ENCODE measurements at regions not wholly inside any gene's neighbourhood (a gene's known extent, or its start where the extent isn't known, plus 50 kb on each side); places are given as distances from the start of the nearest gene placed in this dataset.

DNA sequence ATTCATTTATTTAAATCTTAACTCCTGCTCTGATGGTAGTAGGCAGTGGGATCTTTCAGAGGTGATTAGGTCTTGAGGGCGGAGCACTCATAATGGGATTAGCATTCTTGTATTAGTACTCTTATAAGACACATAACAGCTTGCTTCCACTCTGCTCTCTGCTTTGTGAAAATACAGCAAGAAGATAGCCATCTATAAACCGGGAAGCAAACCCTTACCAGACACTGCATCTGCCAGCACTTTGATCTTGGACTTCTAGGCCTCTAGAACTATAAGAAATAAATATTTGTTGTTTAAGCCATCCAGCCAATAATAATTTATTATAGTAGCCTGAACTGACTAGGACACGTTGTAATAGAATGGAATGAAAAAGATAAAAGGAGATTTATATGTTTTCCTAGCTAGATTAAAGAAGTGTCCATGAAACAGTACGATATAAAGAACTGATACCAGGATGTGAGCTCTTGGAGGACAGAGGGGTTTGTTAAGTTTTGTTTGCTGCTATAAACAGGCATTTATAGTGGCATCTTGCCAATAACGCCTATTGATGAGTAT is 869.9 kb downstream of the MRPL39 start:
- no peak for DNase-seq (ENCODE audit: low read depth)

DNA sequence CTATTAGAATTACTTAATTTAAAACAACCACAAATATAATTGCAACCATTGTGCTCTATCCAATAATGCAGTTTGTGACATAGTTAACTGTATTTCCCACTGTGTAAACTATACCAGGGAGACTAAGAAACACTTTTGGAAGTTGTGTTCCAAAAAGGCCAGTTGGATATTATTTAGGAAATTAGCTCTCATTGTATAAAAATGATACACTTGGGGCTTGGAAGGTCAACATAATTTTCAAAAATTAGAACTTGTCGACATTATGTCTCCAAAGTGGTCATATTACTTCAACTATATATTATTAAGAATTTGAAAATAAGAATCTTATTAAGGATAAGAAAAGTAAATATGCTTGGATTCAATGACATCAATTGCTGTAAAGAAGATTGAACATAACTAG is 876.6 kb downstream of the MRPL39 start:
- DNase-seq (ENCODE audit: low read depth), result no peak

DNA sequence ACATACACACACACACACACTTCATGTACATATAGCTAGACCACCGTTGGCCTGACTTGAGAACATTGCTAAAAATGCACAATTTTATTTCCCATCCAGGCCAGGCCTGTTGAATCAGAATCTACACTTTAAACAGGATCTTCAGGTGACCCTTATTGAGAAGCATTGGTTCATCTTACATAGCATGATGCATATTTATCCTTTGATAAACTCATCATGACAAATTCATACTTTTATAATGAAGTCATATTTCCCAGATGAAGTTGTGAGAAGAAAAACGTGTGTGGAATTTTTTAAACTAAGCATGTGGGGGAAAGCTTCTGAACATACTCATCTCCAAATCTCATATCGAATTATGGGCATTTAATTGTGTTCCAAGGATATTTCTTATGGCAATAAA is 877.7 kb downstream of the MRPL39 start:
- no peak for DNase-seq (ENCODE audit: low read depth)

DNA sequence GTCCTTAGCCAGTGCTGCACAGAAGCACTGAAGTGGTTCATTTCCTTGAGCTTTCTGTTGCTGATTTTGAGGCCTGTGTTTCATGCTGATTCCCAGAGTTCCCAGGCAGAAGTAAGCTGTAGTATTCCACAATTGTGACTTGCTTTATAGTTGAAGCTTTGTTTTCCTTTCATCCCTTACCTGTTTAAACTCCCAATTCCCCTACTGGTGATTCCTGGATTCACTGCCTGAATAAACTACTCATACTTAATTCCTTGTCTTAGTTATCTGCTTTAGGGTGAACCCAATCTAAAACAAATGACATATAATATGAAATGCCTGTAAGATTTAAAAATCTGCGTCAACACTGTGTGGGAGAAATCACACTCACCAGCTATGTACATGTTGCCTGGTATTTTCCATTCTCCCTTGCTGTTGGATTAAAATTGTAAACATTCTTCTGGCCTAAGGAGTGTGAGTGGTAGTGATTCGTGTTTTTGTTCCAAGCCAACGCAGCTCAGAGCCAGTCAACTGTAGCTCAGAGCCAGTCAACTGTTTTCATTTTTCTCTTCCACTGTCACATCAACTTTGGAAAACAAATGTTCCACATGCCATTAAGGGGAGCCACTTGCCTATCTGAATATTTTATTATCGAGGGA is 879.4 kb downstream of the MRPL39 start:
- DNase-seq (ENCODE audit: low read depth), result no peak

DNA sequence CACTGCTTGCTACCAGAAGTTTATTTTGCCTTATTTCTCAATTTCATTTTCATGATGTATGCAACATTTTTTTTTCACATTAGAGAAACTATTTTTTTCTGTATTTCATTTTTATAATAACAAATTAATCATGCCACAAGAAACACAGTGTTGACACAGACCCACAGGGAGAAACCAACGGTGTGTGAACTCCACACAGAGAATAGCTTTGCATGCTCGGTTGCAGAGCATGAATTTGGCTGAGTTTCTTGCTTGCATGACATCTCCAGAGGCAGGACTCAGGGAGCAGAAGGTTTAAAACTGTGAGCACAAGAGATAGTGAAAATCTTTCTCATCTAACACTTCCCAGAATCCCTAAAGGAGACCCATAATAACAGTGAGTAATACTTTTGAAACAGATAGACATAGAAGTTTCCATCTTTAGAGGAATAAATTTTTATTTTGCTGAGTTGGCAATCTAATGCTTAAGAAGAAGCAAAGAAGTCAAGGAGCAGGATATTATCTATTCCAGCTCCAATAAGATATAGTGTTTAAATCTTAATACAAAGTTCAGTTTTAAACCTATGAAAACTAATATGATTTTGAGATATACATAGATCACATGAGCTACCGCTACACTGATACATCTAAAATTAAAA is 890.9 kb downstream of the MRPL39 start:
- DNase-seq (ENCODE audit: low read depth), result no peak

DNA sequence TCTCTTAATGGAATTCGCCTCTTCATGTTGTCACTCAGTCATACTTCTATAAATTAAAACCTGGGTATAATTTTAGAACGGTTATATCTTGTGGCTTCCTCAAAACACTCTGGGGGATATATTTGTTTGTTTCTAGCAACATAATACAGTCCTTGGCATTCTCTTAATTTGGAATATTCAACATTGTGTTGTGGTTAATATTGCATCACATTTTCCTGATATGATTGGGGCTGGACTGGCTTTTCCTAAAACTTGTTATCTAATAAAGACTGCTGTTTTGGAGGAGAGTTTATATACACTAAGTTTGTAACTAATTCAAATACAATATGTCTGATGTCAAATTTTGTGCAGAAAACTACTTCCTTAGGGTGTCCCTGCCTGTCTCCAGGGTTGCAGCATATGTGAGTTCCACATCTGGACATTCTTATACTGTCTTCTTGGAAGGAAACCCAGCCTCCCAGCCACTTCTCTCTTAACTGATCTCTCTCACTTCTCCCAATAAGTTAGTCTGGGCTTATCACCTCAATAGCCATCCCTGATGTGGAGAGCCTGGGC is 892.6 kb downstream of the MRPL39 start:
- DNase-seq (ENCODE audit: low read depth), result no peak

DNA sequence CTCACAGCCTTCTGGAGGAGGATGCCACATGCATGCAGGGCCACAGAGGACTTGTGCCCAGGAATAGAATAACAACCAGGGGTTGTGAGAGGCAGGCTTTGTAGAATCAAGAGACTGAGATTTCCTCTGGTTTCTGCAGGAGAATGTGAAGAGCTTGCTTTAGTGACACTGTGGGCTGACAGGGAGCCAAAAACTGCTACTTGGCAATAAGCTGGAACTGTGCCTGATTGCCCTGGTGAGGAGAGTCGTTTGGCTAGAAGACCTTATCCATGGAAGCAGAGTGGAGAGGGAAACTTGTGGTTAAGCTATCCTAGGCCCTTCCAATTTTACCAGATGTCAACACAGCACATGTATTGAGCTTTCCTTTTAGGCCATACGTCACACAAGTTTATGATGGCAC is 902.1 kb downstream of the MRPL39 start:
- DNase-seq (ENCODE audit: low read depth), result no peak

DNA sequence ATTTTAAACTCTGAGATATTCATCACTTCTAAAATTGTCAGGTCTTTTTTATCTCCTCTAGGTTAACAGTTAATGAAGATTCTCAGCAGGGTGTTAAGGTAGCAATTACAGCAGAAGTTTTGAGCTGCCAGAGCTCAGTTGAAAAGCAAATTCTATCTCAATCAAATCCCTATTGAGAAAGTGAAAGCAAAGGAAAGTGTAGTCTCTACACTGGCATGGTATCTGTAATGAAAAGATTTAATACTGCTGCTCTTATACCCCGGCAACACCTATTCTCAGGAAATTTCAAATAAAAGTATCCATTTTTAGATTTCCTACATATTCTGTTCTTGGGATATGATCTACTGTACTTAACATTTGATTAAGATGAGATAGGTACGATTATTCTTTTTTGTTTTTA is 913.5 kb downstream of the MRPL39 start:
- no peak for DNase-seq (ENCODE audit: low read depth)

DNA sequence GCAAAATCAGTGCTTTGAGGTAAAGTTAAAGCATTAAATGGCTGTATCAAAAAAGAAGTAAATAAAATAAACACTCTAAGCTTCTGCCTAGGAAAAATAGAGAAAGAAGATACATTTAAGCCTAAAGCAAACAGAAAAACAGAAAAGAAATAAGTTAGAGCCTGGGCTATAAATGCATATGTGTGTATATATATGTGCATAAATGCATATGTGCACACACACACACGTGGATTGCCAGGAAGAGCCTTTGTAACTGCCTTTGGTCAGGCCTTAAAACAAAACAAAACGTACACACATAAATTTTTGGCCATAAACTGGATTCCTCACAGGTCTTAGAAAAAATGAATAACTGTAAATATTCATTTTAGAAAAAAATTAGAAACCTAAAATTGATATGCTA is 925.8 kb downstream of the MRPL39 start:
- no peak for DNase-seq (ENCODE audit: low read depth)

DNA sequence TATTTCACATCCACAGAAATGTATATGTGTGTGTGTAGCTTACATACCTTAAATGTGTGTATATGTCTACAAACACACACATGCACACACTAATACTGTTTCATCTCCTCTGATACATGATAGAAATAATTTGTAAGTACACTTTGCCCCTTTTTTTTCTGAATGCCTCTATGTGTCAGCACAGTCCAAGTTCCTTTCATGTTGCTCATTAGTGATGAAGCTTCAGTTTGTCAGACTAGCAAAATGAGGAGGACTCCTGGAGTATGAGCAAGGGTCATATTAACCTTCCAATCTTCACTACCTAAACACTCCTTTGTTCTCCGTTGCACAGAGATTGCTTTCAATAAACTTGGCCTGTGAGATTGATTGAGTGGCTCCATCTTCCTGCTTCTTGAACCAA is 935.4 kb downstream of the MRPL39 start:
- no peak for DNase-seq (ENCODE audit: low read depth)

DNA sequence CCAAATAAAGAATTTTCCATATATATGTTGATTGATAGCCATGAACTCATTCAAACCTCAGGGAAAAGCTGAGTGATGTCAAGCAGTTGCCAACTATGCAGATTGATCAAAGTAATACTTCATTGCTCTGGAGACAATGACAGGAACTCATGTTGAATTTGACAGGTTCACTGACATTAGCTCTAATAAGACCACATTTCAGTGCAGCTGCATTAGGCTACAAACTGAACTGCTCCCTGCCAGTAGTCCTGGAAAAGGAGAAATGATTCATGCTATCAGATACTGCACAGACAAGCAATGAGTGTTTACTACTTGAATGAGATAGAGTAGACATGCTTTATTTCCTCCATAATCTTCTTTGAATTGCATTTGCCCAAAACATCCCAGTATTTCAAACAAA is 948.4 kb downstream of the MRPL39 start:
- no peak for DNase-seq (ENCODE audit: low read depth)

DNA sequence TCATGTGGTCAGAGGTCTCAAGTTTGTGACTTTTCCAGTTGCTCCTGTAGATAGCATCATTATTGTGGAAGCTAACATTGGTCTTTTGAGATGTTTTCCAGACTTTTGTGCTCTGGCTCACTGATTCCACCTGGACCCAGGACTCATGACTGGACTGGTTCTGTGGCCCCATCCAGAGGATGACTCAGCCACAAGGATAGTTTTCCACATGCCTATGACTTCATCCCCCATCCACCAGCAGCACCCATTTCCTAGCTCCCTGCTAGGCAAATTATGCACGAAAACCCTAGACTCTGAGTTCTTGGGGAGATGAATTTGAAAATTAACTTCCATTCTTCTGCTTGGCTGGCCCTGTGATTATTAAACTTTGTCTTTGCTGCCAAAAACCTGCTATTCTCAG is 949.3 kb downstream of the MRPL39 start:
- no peak for DNase-seq (ENCODE audit: low read depth)

DNA sequence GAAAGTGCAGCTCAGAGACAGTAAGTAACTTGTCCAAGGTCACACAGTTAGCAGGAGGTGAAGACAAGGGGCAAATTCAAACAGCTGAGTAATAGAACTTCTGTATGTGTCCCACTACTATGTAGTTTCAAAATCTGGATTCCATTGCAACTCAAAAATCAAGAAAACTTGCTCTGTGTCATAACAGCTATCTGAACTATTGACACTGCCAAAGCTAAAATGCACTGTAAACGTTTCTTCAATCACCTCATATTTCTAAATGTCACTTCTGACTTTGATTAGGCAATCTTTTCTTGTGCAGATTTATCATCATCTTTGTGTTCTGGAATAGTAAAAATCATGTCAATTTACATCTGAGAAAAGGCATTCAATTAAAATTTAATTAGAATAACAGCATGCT is 957.6 kb downstream of the MRPL39 start:
- DNase-seq (ENCODE audit: low read depth), result no peak

DNA sequence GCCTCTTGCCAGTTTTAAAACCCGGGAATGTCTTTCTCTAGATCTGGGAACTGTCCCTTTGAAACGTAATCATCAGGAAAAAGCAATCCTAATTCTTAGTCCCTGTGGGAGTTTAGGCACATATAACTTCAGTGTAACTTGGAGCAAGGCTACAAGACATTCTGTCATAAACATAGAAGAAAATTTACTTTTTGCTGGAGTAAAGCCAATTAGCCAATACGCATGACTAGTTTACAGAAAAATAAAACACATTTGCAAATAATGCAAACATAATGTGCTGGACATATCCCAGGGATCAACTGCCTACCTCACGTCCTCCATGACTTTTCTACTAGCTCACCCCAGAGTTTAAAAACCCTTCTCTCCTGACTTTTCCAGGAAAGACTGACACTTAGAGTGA is 970.6 kb downstream of the MRPL39 start:
- no peak for DNase-seq (ENCODE audit: low read depth)

DNA sequence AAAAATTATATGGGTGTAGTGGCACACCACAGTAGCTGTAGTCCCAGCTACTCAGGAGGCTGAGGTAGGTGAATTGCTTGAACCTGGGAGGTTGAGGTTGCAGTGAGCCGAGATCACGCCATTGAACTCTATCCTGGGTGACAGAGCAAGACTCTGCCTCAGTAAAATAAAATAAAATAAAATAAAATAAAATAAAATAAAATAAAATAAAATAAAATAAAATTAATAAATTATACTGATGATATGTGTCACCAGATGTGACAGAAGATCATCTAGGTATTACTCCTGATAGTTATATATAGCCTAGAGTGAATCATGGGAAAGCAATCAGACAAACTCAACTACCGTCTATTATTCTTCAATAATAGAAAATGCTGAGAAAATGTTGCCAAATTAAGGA is 972.5 kb downstream of the MRPL39 start:
- no peak for DNase-seq (ENCODE audit: low read depth)

DNA sequence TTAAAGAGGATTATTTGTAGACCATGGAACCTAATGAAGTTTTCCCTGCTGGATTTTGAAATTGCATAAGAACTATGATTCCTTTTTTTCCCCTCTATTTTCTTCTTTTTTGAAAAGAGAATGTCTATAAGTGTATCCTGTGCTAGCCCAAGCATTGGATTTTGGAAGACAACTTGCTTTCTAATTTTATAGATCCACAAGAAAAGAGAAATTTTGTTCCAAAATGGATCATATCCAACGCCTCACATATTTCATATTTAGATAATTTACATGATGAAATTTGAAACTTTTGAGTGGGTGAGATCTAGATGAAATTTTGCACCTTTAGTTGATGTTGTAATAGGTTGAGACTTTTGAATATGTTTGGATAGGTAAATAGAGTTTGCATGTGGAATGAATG is 978.7 kb downstream of the MRPL39 start:
- no peak for DNase-seq (ENCODE audit: low read depth)

DNA sequence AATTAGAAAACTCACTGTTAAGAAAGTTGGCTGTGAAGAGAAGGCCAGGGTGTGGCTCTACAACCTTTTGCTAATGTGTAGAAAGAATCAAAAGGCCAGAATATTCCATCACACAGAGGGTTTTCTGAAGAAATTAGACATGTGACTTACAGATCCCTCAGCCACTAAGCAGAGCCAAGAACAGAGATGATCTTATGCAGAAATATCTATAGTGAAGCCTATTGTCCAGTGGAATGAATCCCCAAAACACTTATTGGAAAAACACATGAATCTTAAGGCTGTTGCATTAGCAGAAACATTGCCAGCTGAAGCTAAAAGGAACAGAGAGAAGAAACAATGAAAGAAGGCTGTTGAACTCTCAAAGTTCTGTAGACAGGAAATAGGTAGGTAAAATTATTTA is 979.2 kb downstream of the MRPL39 start:
- no peak for DNase-seq (ENCODE audit: low read depth)

DNA sequence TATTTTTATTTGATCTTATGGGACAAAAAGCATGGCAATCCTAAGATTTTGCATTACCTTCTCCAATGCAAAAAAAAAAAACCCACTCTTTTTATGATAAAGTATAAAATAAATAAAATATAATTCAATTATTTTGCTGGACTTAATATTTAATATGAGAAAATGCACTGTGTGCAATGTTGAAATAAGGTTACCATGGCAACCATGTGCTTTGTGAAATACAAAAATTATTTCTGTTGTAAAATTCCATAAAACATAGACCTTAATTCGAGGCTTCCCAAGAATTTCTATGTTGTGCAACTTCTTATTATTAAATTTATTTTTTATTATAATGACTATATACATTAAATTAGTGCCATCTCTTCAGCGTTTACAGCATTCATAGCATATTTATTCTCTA is 989.5 kb downstream of the MRPL39 start:
- no peak for DNase-seq (ENCODE audit: low read depth)

DNA sequence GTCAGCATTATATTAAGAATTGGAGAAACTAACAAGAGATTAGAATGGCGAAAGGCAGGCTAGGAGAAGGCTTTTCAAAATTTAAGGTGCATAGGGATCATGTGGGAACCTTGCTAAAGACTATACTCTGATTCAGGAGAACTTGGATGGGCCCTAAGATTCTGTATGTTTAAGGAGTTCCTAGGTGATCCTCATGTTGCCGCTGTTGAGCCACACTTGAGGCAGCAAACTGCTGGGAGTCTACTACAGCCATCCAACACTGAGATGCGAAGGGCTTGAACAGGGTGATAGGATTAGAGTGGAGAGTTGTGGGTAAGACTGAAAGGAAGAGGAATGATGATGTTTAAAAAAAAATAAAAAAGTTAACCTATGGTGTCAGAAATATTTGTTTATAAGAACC is 1013.2 kb downstream of the MRPL39 start:
- DNase-seq (ENCODE audit: low read depth), result no peak

DNA sequence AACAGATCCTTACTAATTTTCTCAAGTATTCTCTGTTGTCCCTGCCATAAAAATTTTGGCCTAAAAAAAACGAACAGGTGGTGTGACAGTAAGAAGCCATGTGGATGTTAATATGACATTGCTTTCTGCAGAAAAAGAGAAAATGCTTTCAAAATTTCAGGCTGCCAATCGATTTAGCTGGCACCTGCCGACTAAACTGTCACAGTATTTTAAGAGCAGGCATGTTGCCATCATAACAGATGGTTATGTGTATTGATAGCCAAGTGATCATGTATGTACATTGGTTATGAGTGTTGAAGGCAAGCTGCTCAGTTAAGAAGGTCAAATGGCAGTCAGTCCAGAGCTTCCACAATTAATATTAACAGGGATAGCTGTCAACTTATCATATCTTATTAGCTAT is 1017.0 kb downstream of the MRPL39 start:
- no peak for DNase-seq (ENCODE audit: low read depth)

DNA sequence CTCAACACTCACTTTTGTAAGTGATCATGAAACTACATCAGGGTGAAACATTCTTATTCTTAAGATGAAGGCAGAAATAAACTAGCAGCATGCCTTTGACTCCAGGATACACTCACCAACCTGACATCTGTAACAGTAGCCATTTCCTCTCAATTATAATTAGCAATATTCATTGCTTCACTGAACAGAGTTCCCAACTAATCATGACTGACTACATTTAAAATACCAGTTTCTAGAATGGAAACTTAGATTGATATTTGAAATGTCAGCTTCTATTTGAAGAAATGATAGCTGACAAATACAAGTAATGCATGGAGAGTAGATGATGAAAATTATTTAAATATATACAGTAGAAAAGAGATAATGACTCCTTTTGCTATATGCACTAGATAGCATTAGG is 1023.8 kb downstream of the MRPL39 start:
- no peak for DNase-seq (ENCODE audit: low read depth)

DNA sequence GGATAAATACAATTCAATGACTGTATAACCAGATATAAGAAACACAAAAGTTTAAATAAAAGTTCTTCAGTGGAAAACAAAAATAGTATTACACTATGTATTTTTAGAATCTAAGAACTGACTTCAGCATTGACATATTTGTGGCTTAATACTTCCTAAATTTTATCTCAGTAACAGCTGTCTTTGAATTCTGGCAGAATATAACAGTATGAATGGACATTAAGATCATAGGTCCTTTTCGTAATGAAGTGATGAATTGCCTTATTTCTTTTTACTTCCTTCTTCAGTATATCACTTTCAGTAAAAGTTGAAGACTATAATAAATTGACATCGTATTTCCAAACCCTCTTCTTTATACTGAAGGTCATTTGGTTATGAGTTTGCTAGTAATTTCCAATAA is 1030.0 kb downstream of the MRPL39 start:
- no peak for DNase-seq (ENCODE audit: low read depth)

DNA sequence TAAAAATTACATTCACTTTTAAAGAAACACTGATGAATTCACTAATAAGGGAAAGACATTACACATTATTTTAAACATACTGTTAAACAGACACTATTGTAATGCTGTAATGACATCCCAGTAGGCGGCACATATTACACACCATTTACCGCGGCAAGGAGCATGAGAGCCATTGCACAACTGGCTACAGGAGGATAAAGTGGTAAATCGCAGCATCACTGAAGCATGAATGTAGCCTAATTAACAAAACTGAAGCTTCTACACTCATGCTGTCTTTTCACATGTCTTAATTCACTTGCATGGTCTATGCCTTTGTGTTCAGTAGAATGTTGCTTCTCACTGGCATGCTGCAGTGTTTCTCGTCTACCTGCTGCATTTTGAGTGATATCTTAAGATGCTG is 1046.0 kb downstream of the MRPL39 start:
- no peak for DNase-seq (ENCODE audit: low read depth)

DNA sequence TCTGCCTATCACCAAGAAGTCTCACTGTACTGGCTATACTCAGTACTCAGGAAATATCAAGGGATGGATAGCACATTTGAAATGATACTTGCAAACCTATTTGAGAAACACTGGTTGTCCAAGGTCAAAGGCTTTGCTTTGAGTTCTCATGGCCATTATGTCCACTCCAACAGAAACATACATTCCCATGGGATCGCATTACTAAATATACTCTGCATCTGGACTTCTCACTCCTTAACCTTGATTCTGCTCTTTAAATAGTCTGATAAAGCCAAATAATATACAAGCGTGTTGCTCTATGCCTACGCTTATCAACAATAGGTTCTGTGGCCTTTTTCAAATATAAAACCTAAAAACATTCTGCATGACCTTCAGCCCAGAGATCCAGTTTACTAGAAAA is 1054.8 kb downstream of the MRPL39 start:
- no peak for DNase-seq (ENCODE audit: low read depth)
